ENCODE measurements at regions not wholly inside any gene's neighbourhood (a gene's known extent, or its start where the extent isn't known, plus 50 kb on each side); places are given as distances from the start of the nearest gene placed in this dataset.
"Not testable (repeated sequence)": the region's sequence is repeated elsewhere in the genome, so short reads cannot be mapped to it uniquely, and the experiment has no call there.

- H3K9me3 Mint-ChIP-seq (ENCODE audit: unreplicated experiment) = no peaks in the 10 kb centered on the region
- no peak for TF ChIP-seq EZH2 (IDR thresholded peaks at IDR 0.05; ENCODE audit: insufficient read depth, low read length)
- no peaks in the 10 kb centered on the region for H3K36me3 Mint-ChIP-seq (ENCODE audit: low read depth, unreplicated experiment)
- FAIRE-seq = no peak
- H4K20me1 ChIP-seq (ENCODE audit: insufficient read depth, low read length) = no peaks in the 10 kb centered on the region
- H3K4me1 ChIP-seq (ENCODE audit: insufficient read depth, low read length) = no peaks in the 10 kb centered on the region
- H3K4me2 ChIP-seq (ENCODE audit: low read length) = no peak overlapping the region
- no peak for DNase-seq (ENCODE audit: low read depth)
- H3K4me3 Mint-ChIP-seq (ENCODE audit: unreplicated experiment) = no peak overlapping the region
- H3K4me3 ChIP-seq (ENCODE audit: insufficient read depth, low read depth, low read length) = no peak overlapping the region
- H3K27me3 ChIP-seq (ENCODE audit: insufficient read depth, low read length) = no peaks in the 10 kb centered on the region
- H3K27ac ChIP-seq (ENCODE audit: low read depth, low read length) = no peak overlapping the region
- no peak overlapping the region for H3K9ac ChIP-seq (ENCODE audit: low read length)
- no peaks in the 10 kb centered on the region for H3K79me2 ChIP-seq (ENCODE audit: insufficient read depth, low read length)
- no peak overlapping the region for H2AFZ ChIP-seq (ENCODE audit: low read depth, low read length)
- H3K36me3 ChIP-seq (ENCODE audit: insufficient read depth, low read length) = no peaks in the 10 kb centered on the region
- peaks cover 6% of the 10 kb centered on the region for H3K4me1 Mint-ChIP-seq (ENCODE audit: low read depth, unreplicated experiment)
- no peak overlapping the region for H3K27ac Mint-ChIP-seq (ENCODE audit: unreplicated experiment)
- no peaks in the 10 kb centered on the region for H3K27me3 Mint-ChIP-seq (ENCODE audit: low read depth, unreplicated experiment)
- no peaks in the 10 kb centered on the region for H3K9me3 ChIP-seq (ENCODE audit: insufficient read depth, low read depth, low read length)
Measured at GRCh38 chr11:87572881-87573280, 535.1 kb downstream of the TMEM135 start.

DNA sequence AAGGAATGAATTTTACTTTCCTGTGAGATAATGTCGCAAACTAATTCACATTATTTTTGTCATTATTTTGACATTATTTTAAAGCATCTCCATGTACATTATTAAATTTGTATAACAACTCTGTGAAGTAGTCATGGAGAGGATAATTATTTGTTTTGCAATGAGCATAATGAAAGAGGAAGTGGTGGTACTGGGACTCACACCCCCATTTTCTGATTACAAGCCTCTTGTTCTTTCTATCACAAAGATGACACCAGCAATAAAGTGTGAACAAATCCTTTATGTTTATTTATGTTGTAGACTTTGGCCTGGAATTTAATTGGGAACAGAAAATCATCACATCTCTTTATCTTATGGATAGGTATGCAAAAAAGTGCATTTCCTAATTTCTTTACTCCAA lies 522.6 kb downstream of the TMEM135 start:
- H3K4me3 Mint-ChIP-seq (ENCODE audit: unreplicated experiment) = no peak overlapping the region

GRCh38 chr11:87559852-87560251 lies 522.1 kb downstream of the TMEM135 start:
- not testable (repeated sequence) for H3K4me1 Mint-ChIP-seq (ENCODE audit: low read depth, unreplicated experiment); H3K36me3 Mint-ChIP-seq (ENCODE audit: low read depth, unreplicated experiment); DNase-seq (ENCODE audit: low read depth); H3K27ac Mint-ChIP-seq (ENCODE audit: unreplicated experiment); H3K9me3 Mint-ChIP-seq (ENCODE audit: unreplicated experiment); H4K20me1 ChIP-seq (ENCODE audit: insufficient read depth, low read length); H2AFZ ChIP-seq (ENCODE audit: low read depth, low read length); H3K36me3 ChIP-seq (ENCODE audit: insufficient read depth, low read length); H3K4me3 Mint-ChIP-seq (ENCODE audit: unreplicated experiment); H3K27ac ChIP-seq (ENCODE audit: low read depth, low read length); H3K9ac ChIP-seq (ENCODE audit: low read length); H3K9me3 ChIP-seq (ENCODE audit: insufficient read depth, low read depth, low read length); H3K27me3 Mint-ChIP-seq (ENCODE audit: low read depth, unreplicated experiment); FAIRE-seq; H3K4me1 ChIP-seq (ENCODE audit: insufficient read depth, low read length); H3K4me3 ChIP-seq (ENCODE audit: insufficient read depth, low read depth, low read length); H3K27me3 ChIP-seq (ENCODE audit: insufficient read depth, low read length); H3K79me2 ChIP-seq (ENCODE audit: insufficient read depth, low read length); H3K4me2 ChIP-seq (ENCODE audit: low read length)

More for the DNA sequence above, 522.6 kb downstream of the TMEM135 start:
- no peak for DNase-seq (ENCODE audit: low read depth)
- FAIRE-seq = no peak
- Histone ChIP-seq H3K4me1 (ENCODE audit: insufficient read depth, low read length) (no peaks in the 10 kb centered on the region), H3K27ac (ENCODE audit: low read depth, low read length) (no peak overlapping the region), H3K27me3 (ENCODE audit: insufficient read depth, low read length) (no peaks in the 10 kb centered on the region), H3K4me2 (ENCODE audit: low read length) (no peak overlapping the region), H2AFZ (ENCODE audit: low read depth, low read length) (no peak overlapping the region), H3K36me3 (ENCODE audit: insufficient read depth, low read length) (no peaks in the 10 kb centered on the region), H3K4me3 (ENCODE audit: insufficient read depth, low read depth, low read length) (no peak overlapping the region), H4K20me1 (ENCODE audit: insufficient read depth, low read length) (no peaks in the 10 kb centered on the region), H3K9me3 (ENCODE audit: insufficient read depth, low read depth, low read length) (no peaks in the 10 kb centered on the region), H3K9ac (ENCODE audit: low read length) (no peak overlapping the region), H3K79me2 (ENCODE audit: insufficient read depth, low read length) (no peaks in the 10 kb centered on the region)
- Mint-ChIP-seq H3K36me3 (ENCODE audit: low read depth, unreplicated experiment) (no peaks in the 10 kb centered on the region), H3K27me3 (ENCODE audit: low read depth, unreplicated experiment) (no peaks in the 10 kb centered on the region), H3K4me1 (ENCODE audit: low read depth, unreplicated experiment) (no peaks in the 10 kb centered on the region), H3K27ac (ENCODE audit: unreplicated experiment) (no peak overlapping the region), H3K9me3 (ENCODE audit: unreplicated experiment) (no peaks in the 10 kb centered on the region)
- TF ChIP-seq, protein P1, sequence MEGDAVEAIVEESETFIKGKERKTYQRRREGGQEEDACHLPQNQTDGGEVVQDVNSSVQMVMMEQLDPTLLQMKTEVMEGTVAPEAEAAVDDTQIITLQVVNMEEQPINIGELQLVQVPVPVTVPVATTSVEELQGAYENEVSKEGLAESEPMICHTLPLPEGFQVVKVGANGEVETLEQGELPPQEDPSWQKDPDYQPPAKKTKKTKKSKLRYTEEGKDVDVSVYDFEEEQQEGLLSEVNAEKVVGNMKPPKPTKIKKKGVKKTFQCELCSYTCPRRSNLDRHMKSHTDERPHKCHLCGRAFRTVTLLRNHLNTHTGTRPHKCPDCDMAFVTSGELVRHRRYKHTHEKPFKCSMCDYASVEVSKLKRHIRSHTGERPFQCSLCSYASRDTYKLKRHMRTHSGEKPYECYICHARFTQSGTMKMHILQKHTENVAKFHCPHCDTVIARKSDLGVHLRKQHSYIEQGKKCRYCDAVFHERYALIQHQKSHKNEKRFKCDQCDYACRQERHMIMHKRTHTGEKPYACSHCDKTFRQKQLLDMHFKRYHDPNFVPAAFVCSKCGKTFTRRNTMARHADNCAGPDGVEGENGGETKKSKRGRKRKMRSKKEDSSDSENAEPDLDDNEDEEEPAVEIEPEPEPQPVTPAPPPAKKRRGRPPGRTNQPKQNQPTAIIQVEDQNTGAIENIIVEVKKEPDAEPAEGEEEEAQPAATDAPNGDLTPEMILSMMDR (IDR thresholded peaks at IDR 0.05; ENCODE audit: insufficient read depth, low read depth, low read length) = no peak
- no peak for TF ChIP-seq EZH2 (IDR thresholded peaks at IDR 0.05; ENCODE audit: insufficient read depth, low read length)

DNA sequence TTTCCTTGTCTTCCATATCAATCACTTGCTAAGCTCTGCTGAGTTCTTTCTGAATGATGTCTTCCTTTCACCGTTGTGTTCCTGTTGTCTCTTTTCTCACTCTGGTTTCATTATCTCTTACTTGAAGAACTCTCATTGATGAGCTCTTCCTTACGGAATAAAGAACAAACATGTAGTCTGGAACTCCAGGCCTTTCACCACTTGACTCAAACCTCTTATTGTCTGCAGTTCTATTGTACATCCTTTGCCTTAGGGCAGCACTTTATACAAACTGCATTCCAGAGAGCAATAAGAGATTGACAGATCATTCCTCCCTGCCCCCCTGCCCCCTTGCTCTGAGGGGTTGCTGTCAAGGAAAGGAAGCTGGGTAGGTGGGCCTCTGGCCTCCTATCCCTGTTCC lies 517.4 kb downstream of the TMEM135 start:
- no peaks in the 10 kb centered on the region for H3K27me3 ChIP-seq (ENCODE audit: insufficient read depth, low read length)
- FAIRE-seq (no peak), DNase-seq (ENCODE audit: low read depth) (no peak)
- no peak overlapping the region for H3K4me2 ChIP-seq (ENCODE audit: low read length)
- H3K4me3 ChIP-seq (ENCODE audit: insufficient read depth, low read depth, low read length) = no peak overlapping the region
- H4K20me1 ChIP-seq (ENCODE audit: insufficient read depth, low read length) = no peaks in the 10 kb centered on the region
- H3K79me2 ChIP-seq (ENCODE audit: insufficient read depth, low read length) = no peaks in the 10 kb centered on the region
- no peaks in the 10 kb centered on the region for H3K36me3 Mint-ChIP-seq (ENCODE audit: low read depth, unreplicated experiment)
- no peaks in the 10 kb centered on the region for H3K4me1 Mint-ChIP-seq (ENCODE audit: low read depth, unreplicated experiment)
- no peak overlapping the region for H3K9ac ChIP-seq (ENCODE audit: low read length)
- H3K4me3 Mint-ChIP-seq (ENCODE audit: unreplicated experiment) = no peak overlapping the region
- H3K4me1 ChIP-seq (ENCODE audit: insufficient read depth, low read length) = no peaks in the 10 kb centered on the region
- H3K9me3 Mint-ChIP-seq (ENCODE audit: unreplicated experiment) = peaks cover 1% of the 10 kb centered on the region
- no peak overlapping the region for H3K27ac Mint-ChIP-seq (ENCODE audit: unreplicated experiment)
- no peaks in the 10 kb centered on the region for H3K9me3 ChIP-seq (ENCODE audit: insufficient read depth, low read depth, low read length)
- no peak for TF ChIP-seq EZH2 (IDR thresholded peaks at IDR 0.05; ENCODE audit: insufficient read depth, low read length)
- TF ChIP-seq, protein P1 (IDR thresholded peaks at IDR 0.05; ENCODE audit: insufficient read depth, low read depth, low read length) = no peak
- H3K27ac ChIP-seq (ENCODE audit: low read depth, low read length) = no peak overlapping the region
- no peaks in the 10 kb centered on the region for H3K36me3 ChIP-seq (ENCODE audit: insufficient read depth, low read length)
- H3K27me3 Mint-ChIP-seq (ENCODE audit: low read depth, unreplicated experiment) = no peaks in the 10 kb centered on the region
- H2AFZ ChIP-seq (ENCODE audit: low read depth, low read length) = no peak overlapping the region
